ENCODE measurements at regions not wholly inside any gene's neighbourhood (a gene's known extent, or its start where the extent isn't known, plus 50 kb on each side); places are given as distances from the start of the nearest gene placed in this dataset.

DNA sequence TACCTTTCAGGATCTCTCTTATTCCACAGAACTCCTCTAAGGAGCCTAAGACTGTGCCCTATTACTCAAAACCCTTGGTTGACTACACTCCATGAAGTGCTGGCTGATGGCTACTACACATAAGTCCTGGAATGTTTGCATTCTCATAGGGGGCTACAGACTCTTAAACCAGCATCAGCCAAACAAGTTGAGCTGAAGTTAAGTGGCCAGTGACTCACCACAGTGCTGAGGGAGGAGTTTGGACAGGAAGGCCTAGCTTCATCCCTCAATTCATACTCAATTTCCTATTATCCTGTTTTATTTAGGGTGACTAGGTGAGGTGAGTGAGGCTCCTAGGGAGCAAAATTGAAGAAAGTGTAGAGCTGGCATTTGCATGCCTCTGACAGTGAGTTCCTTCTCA, 246.7 kb downstream of the SMAD2 start:
- H3K27me3 Mint-ChIP-seq (ENCODE audit: low read depth in 3 of 3): peaks cover 2 to 9% (median 3%) of the 10 kb centered on the region in 3 donors
- Histone ChIP-seq H3K9ac (ENCODE audit: insufficient read depth, low read length, poor library complexity, severe bottlenecking) (no peak overlapping the region), H3K4me3 (replicated peaks in 1 of 3; ENCODE audit: low read depth in 2 of 3, low read length in 3 of 3) (no peak overlapping the region), H3K79me2 (ENCODE audit: insufficient read depth, low read length) (no peaks in the 10 kb centered on the region), H2AFZ (ENCODE audit: insufficient read depth, low read depth, low read length, poor library complexity, severe bottlenecking) (no peak overlapping the region), H3K27me3 (ENCODE audit: control insufficient read depth in 2 of 2, insufficient read depth in 2 of 2, low read length in 2 of 2) (no peaks in the 10 kb centered on the region), H3K36me3 (replicated peaks in 1 of 2; ENCODE audit: control insufficient read depth in 1 of 2, insufficient read depth in 2 of 2, low read length in 2 of 2) (no peaks in the 10 kb centered on the region), H3K4me2 (replicated peaks; ENCODE audit: extremely low read depth, low read length, poor library complexity, severe bottlenecking) (no peak overlapping the region), H3K4me1 (ENCODE audit: control insufficient read depth in 1 of 2, insufficient read depth in 2 of 2, low read length in 2 of 2) (no peaks in the 10 kb centered on the region), H3K27ac (ENCODE audit: low read depth in 1 of 2, low read length in 2 of 2) (no peak overlapping the region), H3K9me3 (replicated peaks in 1 of 2; ENCODE audit: control insufficient read depth in 1 of 2, insufficient read depth in 1 of 2, low read length in 2 of 2) (no peaks in the 10 kb centered on the region), H4K20me1 (ENCODE audit: insufficient read depth, low read length) (no peaks in the 10 kb centered on the region)
- no peak overlapping the region for H3K4me3 Mint-ChIP-seq
- intact Hi-C loops (cut with micrococcal nuclease): no loop called here
- TF ChIP-seq CTCF (IDR thresholded peaks at IDR 0.05): no peak
- no peaks in the 10 kb centered on the region for H3K4me1 Mint-ChIP-seq
- H3K27ac Mint-ChIP-seq: no peak overlapping the region
- peaks cover 0 to 3% (median 0%) of the 10 kb centered on the region in 7 donors for H3K9me3 Mint-ChIP-seq
- no peak for DNase-seq
- no peaks in the 10 kb centered on the region for H3K36me3 Mint-ChIP-seq

GRCh38 chr18:47682876-47683275, 247.6 kb downstream of the SMAD2 start:
- DNase-seq: no peak
- peaks cover 2 to 9% (median 3%) of the 10 kb centered on the region in 3 donors for H3K27me3 Mint-ChIP-seq (ENCODE audit: low read depth in 3 of 3)
- no peaks in the 10 kb centered on the region for H3K4me1 Mint-ChIP-seq
- WGBS (ENCODE audit: insufficient coverage): no CpG with 5 or more reads among the region's 3 CpGs
- no peak overlapping the region for H3K27ac Mint-ChIP-seq
- H3K9me3 ChIP-seq (replicated peaks in 1 of 2; ENCODE audit: control insufficient read depth in 1 of 2, insufficient read depth in 1 of 2, low read length in 2 of 2): no peaks in the 10 kb centered on the region
- H3K27me3 ChIP-seq (ENCODE audit: control insufficient read depth in 2 of 2, insufficient read depth in 2 of 2, low read length in 2 of 2): no peaks in the 10 kb centered on the region
- H2AFZ ChIP-seq (ENCODE audit: insufficient read depth, low read depth, low read length, poor library complexity, severe bottlenecking): no peak overlapping the region
- no peak for TF ChIP-seq CTCF (IDR thresholded peaks at IDR 0.05)
- peaks cover 0 to 5% (median 0%) of the 10 kb centered on the region in 7 donors for H3K9me3 Mint-ChIP-seq
- no peaks in the 10 kb centered on the region for H3K79me2 ChIP-seq (ENCODE audit: insufficient read depth, low read length)
- H3K4me3 Mint-ChIP-seq: no peak overlapping the region
- no peak overlapping the region for H3K9ac ChIP-seq (ENCODE audit: insufficient read depth, low read length, poor library complexity, severe bottlenecking)
- H4K20me1 ChIP-seq (ENCODE audit: insufficient read depth, low read length): no peaks in the 10 kb centered on the region
- H3K36me3 ChIP-seq (replicated peaks in 1 of 2; ENCODE audit: control insufficient read depth in 1 of 2, insufficient read depth in 2 of 2, low read length in 2 of 2): no peaks in the 10 kb centered on the region
- H3K27ac ChIP-seq (ENCODE audit: low read depth in 1 of 2, low read length in 2 of 2): no peak overlapping the region
- no peak overlapping the region for H3K4me2 ChIP-seq (replicated peaks; ENCODE audit: extremely low read depth, low read length, poor library complexity, severe bottlenecking)
- no peak overlapping the region for H3K4me3 ChIP-seq (replicated peaks in 1 of 3; ENCODE audit: low read depth in 2 of 3, low read length in 3 of 3)
- no peaks in the 10 kb centered on the region for H3K4me1 ChIP-seq (ENCODE audit: control insufficient read depth in 1 of 2, insufficient read depth in 2 of 2, low read length in 2 of 2)
- intact Hi-C loops (cut with micrococcal nuclease): no loop called here
- H3K36me3 Mint-ChIP-seq: no peaks in the 10 kb centered on the region
